ENCODE measurements at regions not wholly inside any gene's neighbourhood (a gene's known extent, or its start where the extent isn't known, plus 50 kb on each side); places are given as distances from the start of the nearest gene placed in this dataset.

DNA sequence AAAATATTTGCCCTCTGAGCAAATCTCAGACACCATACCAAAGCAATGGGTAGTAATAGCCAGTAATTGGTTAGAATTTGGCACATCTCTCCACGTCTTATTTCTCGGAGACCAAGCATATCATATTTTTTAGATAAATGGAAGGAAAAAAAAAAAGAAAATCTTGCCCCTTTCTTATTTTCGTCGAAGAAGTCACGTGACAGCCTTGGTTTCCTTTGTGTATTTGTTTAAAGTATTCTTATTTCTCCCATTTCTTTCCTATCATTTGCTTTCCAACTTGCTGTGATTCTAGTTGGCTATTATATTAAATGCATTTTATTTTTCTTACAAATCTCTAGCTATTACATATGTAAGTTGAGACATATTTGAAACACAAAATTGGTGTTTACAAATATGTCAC, 2155.9 kb downstream of the PCDH9 start:
- no peaks in the 10 kb centered on the region for H4K20me1 ChIP-seq (ENCODE audit: insufficient read depth, low read length)
- H3K4me1 ChIP-seq (ENCODE audit: insufficient read depth, low read length), result no peaks in the 10 kb centered on the region
- H3K4me3 ChIP-seq (replicated peaks in 1 of 3; ENCODE audit: insufficient read depth in 1 of 3, low read depth in 2 of 3, low read length in 3 of 3), result no peak overlapping the region
- H3K27me3 ChIP-seq (ENCODE audit: control insufficient read depth in 1 of 2, insufficient read depth in 2 of 2, low read length in 2 of 2), result no peaks in the 10 kb centered on the region
- H3K4me2 ChIP-seq (ENCODE audit: low read depth, low read length), result no peak overlapping the region
- DNase-seq (ENCODE audit: low spot score) (no peak), ATAC-seq (no peak), FAIRE-seq (no peak)
- CTCF ChIA-PET (ENCODE audit: low intra/inter-chr PET ratio, low total read pairs), result no interaction called here
- no peaks in the 10 kb centered on the region for H3K9me3 ChIP-seq (ENCODE audit: low read length)
- in situ Hi-C loops (cut with HindIII; ENCODE audit: extremely low pct_ligation_motif_present, low pct_unique_long_range_greater_than_20kb), result no loop called here
- no peak overlapping the region for H2AFZ ChIP-seq (ENCODE audit: low read length)
- no peak overlapping the region for H3K9ac ChIP-seq (ENCODE audit: insufficient read depth, low read depth, low read length)
- intact Hi-C loops (cut with micrococcal nuclease; ENCODE audit: unreplicated experiment), result no loop called here
- no peak overlapping the region for H3K27ac ChIP-seq (ENCODE audit: extremely low read length, insufficient read depth, low read length)
- no peaks in the 10 kb centered on the region for H3K79me2 ChIP-seq (ENCODE audit: insufficient read depth, low read length)
- TF ChIP-seq JARID2 (CRISPR knock-in tag; IDR thresholded peaks at IDR 0.05; ENCODE audit: insufficient replicate concordance) (no peak), ZNF331 (CRISPR knock-in tag; IDR thresholded peaks at IDR 0.05) (no peak), RAD51 (IDR thresholded peaks at IDR 0.05; ENCODE audit: borderline replicate concordance) (peak; percentile 68; the same call in 1 of the 2 replicates)
- no peaks in the 10 kb centered on the region for H3K36me3 ChIP-seq (replicated peaks in 1 of 2; ENCODE audit: control insufficient read depth in 1 of 2, insufficient read depth in 2 of 2, low read length in 2 of 2)
- POLR2A ChIA-PET, result no interaction called here
- no TSS peak for BruUV-seq (replicated peaks)
- 1% methylated on average over 5 of the region's 5 CpGs for WGBS (ENCODE audit: low lambda C conversion rate)

DNA sequence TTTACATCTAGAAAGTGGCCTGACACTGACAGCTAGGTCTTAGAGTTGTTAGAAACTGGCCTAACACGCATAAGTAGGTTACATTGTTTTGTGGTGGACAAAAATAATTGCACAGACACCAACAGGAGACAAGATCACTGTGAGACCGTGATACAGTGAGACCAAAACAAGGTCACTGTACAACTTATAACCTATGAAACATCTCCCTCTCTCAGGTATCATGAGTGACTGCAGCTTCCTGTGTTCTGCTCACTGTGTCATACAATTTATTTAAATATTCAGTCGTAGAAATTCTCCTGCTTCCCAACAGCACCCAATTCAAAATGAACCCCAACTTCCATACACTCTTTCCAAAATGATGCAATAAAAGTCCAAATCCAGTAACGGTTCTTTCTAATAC, 2165.2 kb downstream of the PCDH9 start:
- FAIRE-seq (no peak), ATAC-seq (no peak), DNase-seq (ENCODE audit: low spot score) (no peak)
- Histone ChIP-seq H3K4me1 (ENCODE audit: insufficient read depth, low read length) (no peaks in the 10 kb centered on the region), H3K9me3 (ENCODE audit: low read length) (no peaks in the 10 kb centered on the region), H3K4me3 (replicated peaks in 1 of 3; ENCODE audit: insufficient read depth in 1 of 3, low read depth in 2 of 3, low read length in 3 of 3) (no peak overlapping the region), H3K27me3 (ENCODE audit: control insufficient read depth in 1 of 2, insufficient read depth in 2 of 2, low read length in 2 of 2) (no peaks in the 10 kb centered on the region), H3K27ac (ENCODE audit: extremely low read length, insufficient read depth, low read length) (no peak overlapping the region), H3K4me2 (ENCODE audit: low read depth, low read length) (no peak overlapping the region), H3K9ac (ENCODE audit: insufficient read depth, low read depth, low read length) (no peak overlapping the region), H4K20me1 (ENCODE audit: insufficient read depth, low read length) (no peaks in the 10 kb centered on the region), H2AFZ (ENCODE audit: low read length) (no peak overlapping the region), H3K79me2 (ENCODE audit: insufficient read depth, low read length) (no peaks in the 10 kb centered on the region), H3K36me3 (replicated peaks in 1 of 2; ENCODE audit: control insufficient read depth in 1 of 2, insufficient read depth in 2 of 2, low read length in 2 of 2) (no peaks in the 10 kb centered on the region)
- BruUV-seq (replicated peaks), result no TSS peak
- POLR2A ChIA-PET, result no interaction called here
- 0% methylated on average over 4 of the region's 4 CpGs for WGBS (ENCODE audit: low lambda C conversion rate)
- CTCF ChIA-PET (ENCODE audit: low intra/inter-chr PET ratio, low total read pairs), result no interaction called here
- no peak for TF ChIP-seq ZNF607 (CRISPR knock-in tag; IDR thresholded peaks at IDR 0.05; ENCODE audit: borderline replicate concordance)
- TF ChIP-seq ZNF3 (CRISPR knock-in tag; IDR thresholded peaks at IDR 0.05), result no peak
- TF ChIP-seq POLR2AphosphoS5 (IDR thresholded peaks at IDR 0.05; ENCODE audit: low read depth, low read length), result no peak
- no peak for TF ChIP-seq HCFC1 (IDR thresholded peaks at IDR 0.05; ENCODE audit: low read depth, low read length)
- no peak for TF ChIP-seq ETV5 (CRISPR knock-in tag; IDR thresholded peaks at IDR 0.05; ENCODE audit: borderline replicate concordance)
- no peak for TF ChIP-seq ZNF570 (CRISPR knock-in tag; IDR thresholded peaks at IDR 0.05; ENCODE audit: borderline replicate concordance)
- TF ChIP-seq PRPF4 (IDR thresholded peaks at IDR 0.05; ENCODE audit: low read depth, low read length, poor library complexity, severe bottlenecking), result no peak
- no peak for TF ChIP-seq HMG20A (CRISPR knock-in tag; IDR thresholded peaks at IDR 0.05; ENCODE audit: borderline replicate concordance)
- no peak for TF ChIP-seq HOXD1 (CRISPR knock-in tag; IDR thresholded peaks at IDR 0.05)
- no peak for TF ChIP-seq GPN1 (CRISPR knock-in tag; IDR thresholded peaks at IDR 0.05; ENCODE audit: borderline replicate concordance)
- intact Hi-C loops (cut with micrococcal nuclease; ENCODE audit: unreplicated experiment), result no loop called here
- in situ Hi-C loops (cut with HindIII; ENCODE audit: extremely low pct_ligation_motif_present, low pct_unique_long_range_greater_than_20kb), result no loop called here
